ENCODE measurements at regions not wholly inside any gene's neighbourhood (a gene's known extent, or its start where the extent isn't known, plus 50 kb on each side); places are given as distances from the start of the nearest gene placed in this dataset.
A peak's percentile ranks its signal among the peaks of the same experiment; 100 is the strongest.

GRCh38 chr17:31597646-31598398 lies 206.3 kb downstream of the RAB11FIP4 start:
- Histone ChIP-seq H3K27me3 (replicated peaks; ENCODE audit: insufficient read depth) (no peaks in the 10 kb centered on the region), H2AFZ (no peak overlapping the region), H3K36me3 (ENCODE audit: low read depth) (peaks cover 17% of the 10 kb centered on the region; the same call in 1 of the 2 replicates), H3K4me1 (ENCODE audit: insufficient read depth) (peaks cover 46% of the 10 kb centered on the region), H3F3A (ENCODE audit: insufficient read depth) (peaks cover 61% of the 10 kb centered on the region), H3K4me2 (ENCODE audit: unreplicated experiment) (peak overlapping the region; percentile 30), H3K79me2 (ENCODE audit: insufficient read depth) (0 out of 2 replicates have a peak, but pooled peaks cover 13% of the 10 kb centered on the region), H3K9me2 (ENCODE audit: insufficient read depth) (no peaks in the 10 kb centered on the region), H3K9ac (no peak overlapping the region), H3K4me3 (no peak overlapping the region), H4K20me1 (ENCODE audit: insufficient read depth) (no peaks in the 10 kb centered on the region), H3K9me3 (ENCODE audit: low read depth) (no peaks in the 10 kb centered on the region), H3K27ac (peak overlapping the region; percentile 85; the same call in 1 of the 2 replicates)
- in situ Hi-C loops (cut with MboI): no loop called here
- DNase-seq: no peak
- TF ChIP-seq EZH2 (IDR thresholded peaks at IDR 0.05; ENCODE audit: insufficient read depth, poor library complexity, severe bottlenecking) (no peak), EZH2phosphoT487 (IDR thresholded peaks at IDR 0.05; ENCODE audit: insufficient read depth, low read depth) (no peak)
- WGBS, 2 experiments (ENCODE audit: low coverage in 1 of 2, low lambda C conversion rate in 2 of 2, missing lambda C conversion rate in 2 of 2): 95 to 98% methylated on average over 9 to 10 of the region's 10 CpGs

GRCh38 chr17:31596382-31597323 lies 205.2 kb downstream of the RAB11FIP4 start:
- Histone ChIP-seq H3F3A (ENCODE audit: insufficient read depth) (peaks cover 73% of the 10 kb centered on the region), H3K4me1 (ENCODE audit: insufficient read depth) (peaks cover 54% of the 10 kb centered on the region), H3K27ac (peak overlapping the region; percentile 85), H2AFZ (no peak overlapping the region), H3K4me3 (no peak overlapping the region), H3K79me2 (ENCODE audit: insufficient read depth) (peaks cover 25% of the 10 kb centered on the region), H3K9me2 (ENCODE audit: insufficient read depth) (no peaks in the 10 kb centered on the region), H3K36me3 (ENCODE audit: low read depth) (peaks cover 27% of the 10 kb centered on the region), H4K20me1 (ENCODE audit: insufficient read depth) (no peaks in the 10 kb centered on the region), H3K9ac (peak overlapping the region; percentile 50), H3K4me2 (ENCODE audit: unreplicated experiment) (peak overlapping the region; percentile 42), H3K9me3 (ENCODE audit: low read depth) (no peaks in the 10 kb centered on the region), H3K27me3 (replicated peaks; ENCODE audit: insufficient read depth) (no peaks in the 10 kb centered on the region)
- TF ChIP-seq EZH2 (IDR thresholded peaks at IDR 0.05; ENCODE audit: insufficient read depth, poor library complexity, severe bottlenecking) (no peak), EZH2phosphoT487 (IDR thresholded peaks at IDR 0.05; ENCODE audit: insufficient read depth, low read depth) (no peak)
- in situ Hi-C loops (cut with MboI): no loop called here
- WGBS, 2 experiments (ENCODE audit: low coverage in 1 of 2, low lambda C conversion rate in 2 of 2, missing lambda C conversion rate in 2 of 2): 7% methylated on average over 16 of the region's 16 CpGs
- peak; percentile 100 for DNase-seq

GRCh38 chr17:31595666-31596381 lies 204.3 kb downstream of the RAB11FIP4 start:
- 71 to 73% methylated on average over 10 of the region's 10 CpGs for WGBS, 2 experiments (ENCODE audit: low coverage in 1 of 2, low lambda C conversion rate in 2 of 2, missing lambda C conversion rate in 2 of 2)
- Histone ChIP-seq H3K79me2 (ENCODE audit: insufficient read depth) (peaks cover 32% of the 10 kb centered on the region), H3K9me3 (ENCODE audit: low read depth) (no peaks in the 10 kb centered on the region), H2AFZ (no peak overlapping the region), H3K9ac (peak overlapping the region; percentile 49), H3K27ac (peak overlapping the region; percentile 85), H3K9me2 (ENCODE audit: insufficient read depth) (no peaks in the 10 kb centered on the region), H3F3A (ENCODE audit: insufficient read depth) (peaks cover 74% of the 10 kb centered on the region), H3K4me2 (ENCODE audit: unreplicated experiment) (peak overlapping the region; percentile 42), H3K36me3 (ENCODE audit: low read depth) (peaks cover 34% of the 10 kb centered on the region), H4K20me1 (ENCODE audit: insufficient read depth) (no peaks in the 10 kb centered on the region), H3K4me1 (ENCODE audit: insufficient read depth) (peaks cover 54% of the 10 kb centered on the region), H3K27me3 (replicated peaks; ENCODE audit: insufficient read depth) (no peaks in the 10 kb centered on the region), H3K4me3 (no peak overlapping the region)
- no peak for TF ChIP-seq EZH2 (IDR thresholded peaks at IDR 0.05; ENCODE audit: insufficient read depth, poor library complexity, severe bottlenecking)
- TF ChIP-seq EZH2phosphoT487 (IDR thresholded peaks at IDR 0.05; ENCODE audit: insufficient read depth, low read depth): no peak
- DNase-seq: peak; percentile 50
- in situ Hi-C loops (cut with MboI): no loop called here

- Histone ChIP-seq H3K79me2 (ENCODE audit: insufficient read depth) (peaks cover 39% of the 10 kb centered on the region), H4K20me1 (ENCODE audit: insufficient read depth) (no peaks in the 10 kb centered on the region), H3K27me3 (replicated peaks; ENCODE audit: insufficient read depth) (no peaks in the 10 kb centered on the region), H3K9me2 (ENCODE audit: insufficient read depth) (no peaks in the 10 kb centered on the region), H3F3A (ENCODE audit: insufficient read depth) (peaks cover 69% of the 10 kb centered on the region), H3K4me2 (ENCODE audit: unreplicated experiment) (peak overlapping the region; percentile 42), H3K9me3 (ENCODE audit: low read depth) (no peaks in the 10 kb centered on the region), H3K36me3 (ENCODE audit: low read depth) (peaks cover 34% of the 10 kb centered on the region), H2AFZ (no peak overlapping the region), H3K9ac (peak overlapping the region; percentile 49), H3K4me3 (no peak overlapping the region), H3K4me1 (ENCODE audit: insufficient read depth) (peaks cover 54% of the 10 kb centered on the region), H3K27ac (peak overlapping the region; percentile 85)
- DNase-seq: peak; percentile 86
- TF ChIP-seq EZH2phosphoT487 (IDR thresholded peaks at IDR 0.05; ENCODE audit: insufficient read depth, low read depth) (no peak), EZH2 (IDR thresholded peaks at IDR 0.05; ENCODE audit: insufficient read depth, poor library complexity, severe bottlenecking) (no peak)
- 19 to 21% methylated on average over 2 of the region's 2 CpGs for WGBS, 2 experiments (ENCODE audit: low coverage in 1 of 2, low lambda C conversion rate in 2 of 2, missing lambda C conversion rate in 2 of 2)
- in situ Hi-C loops (cut with MboI): no loop called here
These were observed 203.6 kb downstream of the RAB11FIP4 start for GRCh38 chr17:31595076-31595475.
